ENCODE measurements at regions not wholly inside any gene's neighbourhood (a gene's known extent, or its start where the extent isn't known, plus 50 kb on each side); places are given as distances from the start of the nearest gene placed in this dataset.

DNA sequence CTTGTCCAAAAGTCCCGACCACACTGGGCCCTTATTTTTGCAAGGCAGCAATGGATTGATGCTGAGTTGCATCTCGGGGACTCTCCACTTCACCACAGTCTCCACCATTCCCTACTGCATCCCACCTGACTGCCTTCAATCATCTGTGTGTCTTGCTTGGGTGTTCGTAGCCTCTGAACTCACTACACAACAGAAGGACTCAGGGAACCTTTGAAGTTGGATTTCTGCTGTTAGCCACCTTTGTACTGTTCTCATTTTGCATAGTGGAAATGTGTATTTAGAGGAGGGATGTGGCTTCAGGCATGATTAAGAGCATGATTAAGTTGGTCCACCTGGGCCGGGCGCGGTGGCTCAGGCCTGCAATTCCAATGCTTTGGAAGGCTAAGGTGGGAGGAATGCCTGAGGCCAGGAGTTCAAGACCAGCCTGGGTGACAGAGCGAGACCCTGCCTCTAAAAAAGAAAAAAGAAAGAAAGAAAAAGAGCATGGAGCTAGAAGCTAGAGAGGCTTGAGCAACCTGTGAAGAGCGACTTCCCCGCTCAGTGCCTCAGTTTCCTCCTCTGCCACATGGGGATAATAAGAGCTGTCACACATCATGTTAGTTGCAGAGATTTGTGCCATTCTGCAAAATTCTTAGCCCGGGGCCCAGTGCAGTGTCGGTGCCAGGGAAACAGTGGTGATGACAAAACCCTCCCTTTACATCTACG lies 121.3 kb upstream of the PTPN1 start:
- TF ChIP-seq, protein P1, sequence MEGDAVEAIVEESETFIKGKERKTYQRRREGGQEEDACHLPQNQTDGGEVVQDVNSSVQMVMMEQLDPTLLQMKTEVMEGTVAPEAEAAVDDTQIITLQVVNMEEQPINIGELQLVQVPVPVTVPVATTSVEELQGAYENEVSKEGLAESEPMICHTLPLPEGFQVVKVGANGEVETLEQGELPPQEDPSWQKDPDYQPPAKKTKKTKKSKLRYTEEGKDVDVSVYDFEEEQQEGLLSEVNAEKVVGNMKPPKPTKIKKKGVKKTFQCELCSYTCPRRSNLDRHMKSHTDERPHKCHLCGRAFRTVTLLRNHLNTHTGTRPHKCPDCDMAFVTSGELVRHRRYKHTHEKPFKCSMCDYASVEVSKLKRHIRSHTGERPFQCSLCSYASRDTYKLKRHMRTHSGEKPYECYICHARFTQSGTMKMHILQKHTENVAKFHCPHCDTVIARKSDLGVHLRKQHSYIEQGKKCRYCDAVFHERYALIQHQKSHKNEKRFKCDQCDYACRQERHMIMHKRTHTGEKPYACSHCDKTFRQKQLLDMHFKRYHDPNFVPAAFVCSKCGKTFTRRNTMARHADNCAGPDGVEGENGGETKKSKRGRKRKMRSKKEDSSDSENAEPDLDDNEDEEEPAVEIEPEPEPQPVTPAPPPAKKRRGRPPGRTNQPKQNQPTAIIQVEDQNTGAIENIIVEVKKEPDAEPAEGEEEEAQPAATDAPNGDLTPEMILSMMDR (IDR thresholded peaks at IDR 0.05): no peak
- no peak for TF ChIP-seq POLR2AphosphoS5 (IDR thresholded peaks at IDR 0.05)
- TF ChIP-seq EP300 (IDR thresholded peaks at IDR 0.05): no peak
- no peak for TF ChIP-seq POLR2A (IDR thresholded peaks at IDR 0.05)

Measured in gastroesophageal sphincter (tissue), 3 donors.